ENCODE measurements at regions not wholly inside any gene's neighbourhood (a gene's known extent, or its start where the extent isn't known, plus 50 kb on each side); places are given as distances from the start of the nearest gene placed in this dataset.

DNA sequence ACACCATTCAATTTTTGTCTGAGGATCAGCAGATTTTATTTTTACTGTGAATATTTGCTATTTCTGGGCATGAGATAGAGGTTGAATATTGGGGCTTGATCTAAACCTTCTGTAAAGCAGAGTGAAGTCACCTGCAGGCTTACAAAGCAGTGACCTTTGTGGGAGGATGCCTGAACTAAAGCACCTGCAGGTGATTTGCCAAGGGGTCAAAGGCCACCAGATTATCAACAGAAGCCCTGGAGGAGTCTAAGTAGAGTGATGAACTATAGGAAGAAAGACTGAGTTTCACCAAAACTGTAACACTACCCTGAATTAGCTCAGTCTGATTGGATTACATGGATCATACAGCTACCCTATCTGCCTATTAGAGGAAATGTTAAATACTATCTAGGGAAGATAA is 144.3 kb upstream of the PRLR start:
- no peak for DNase-seq (ENCODE audit: low read depth)
- H3K9me3 ChIP-seq (ENCODE audit: control insufficient read depth, low read length) = no peaks in the 10 kb centered on the region
- no peak overlapping the region for H3K9ac ChIP-seq (ENCODE audit: low read length)
- no peaks in the 10 kb centered on the region for H3K36me3 ChIP-seq (ENCODE audit: control insufficient read depth, insufficient read depth, low read length, severe bottlenecking)
- peaks cover 4% of the 10 kb centered on the region for H3K4me1 ChIP-seq (ENCODE audit: control insufficient read depth, insufficient read depth, low read length)
- no peak overlapping the region for H3K4me3 ChIP-seq (ENCODE audit: low read length)
- peaks cover 3% of the 10 kb centered on the region for H3K27me3 ChIP-seq (replicated peaks; ENCODE audit: control insufficient read depth, insufficient read depth, low read length)

DNA sequence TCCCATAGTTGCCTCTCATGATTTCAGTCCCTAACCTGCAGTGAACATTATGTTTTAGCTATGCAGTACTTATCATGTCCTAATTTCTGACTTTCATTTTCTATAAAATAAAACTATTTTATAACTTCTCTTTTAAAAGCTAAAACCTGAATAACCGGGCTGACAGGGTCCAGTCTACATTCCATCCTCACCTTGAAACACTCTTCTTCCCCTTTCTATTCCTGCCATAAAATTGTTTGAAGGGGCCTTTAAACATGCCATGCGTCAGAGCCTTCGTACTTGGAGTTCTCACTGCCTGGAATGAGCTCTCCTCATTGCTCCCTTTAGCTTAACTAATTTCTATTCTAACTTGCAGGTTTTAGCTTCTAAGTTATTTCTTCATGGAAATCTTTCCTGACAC is 143.0 kb upstream of the PRLR start:
- Histone ChIP-seq H3K36me3 (ENCODE audit: control insufficient read depth, insufficient read depth, low read length, severe bottlenecking) (no peaks in the 10 kb centered on the region), H3K9me3 (ENCODE audit: control insufficient read depth, low read length) (no peaks in the 10 kb centered on the region)
- DNase-seq (ENCODE audit: low read depth) = no peak

DNA sequence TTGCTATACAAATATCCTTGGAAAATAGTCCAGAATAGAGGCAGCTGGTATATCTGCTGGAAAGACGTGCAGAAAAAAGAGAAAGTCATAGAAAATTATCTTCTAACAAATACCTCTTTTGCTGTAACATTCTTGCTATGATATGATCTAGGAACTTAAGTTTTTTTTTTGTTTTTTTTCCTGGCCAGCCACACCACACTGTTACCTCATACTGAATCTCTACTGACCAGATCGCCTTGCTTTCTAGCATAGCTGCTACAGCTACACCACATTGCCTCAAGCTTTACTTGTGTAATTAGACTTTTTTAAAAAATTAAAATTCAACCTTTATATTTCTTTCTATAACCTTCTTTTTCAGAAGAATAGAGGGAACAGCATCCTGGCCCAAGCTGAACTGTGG is 142.2 kb upstream of the PRLR start:
- DNase-seq (ENCODE audit: low read depth) = no peak
- H3K9ac ChIP-seq (ENCODE audit: low read length) = no peak overlapping the region
- no peaks in the 10 kb centered on the region for H3K36me3 ChIP-seq (ENCODE audit: control insufficient read depth, insufficient read depth, low read length, severe bottlenecking)
- H3K4me1 ChIP-seq (ENCODE audit: control insufficient read depth, insufficient read depth, low read length) = peaks cover 4% of the 10 kb centered on the region
- peaks cover 3% of the 10 kb centered on the region for H3K27me3 ChIP-seq (replicated peaks; ENCODE audit: control insufficient read depth, insufficient read depth, low read length)
- H3K4me3 ChIP-seq (ENCODE audit: low read length) = no peak overlapping the region
- no peaks in the 10 kb centered on the region for H3K9me3 ChIP-seq (ENCODE audit: control insufficient read depth, low read length)

More for the DNA sequence above, 143.0 kb upstream of the PRLR start:
- Histone ChIP-seq H3K9ac (ENCODE audit: low read length) (no peak overlapping the region), H3K27me3 (replicated peaks; ENCODE audit: control insufficient read depth, insufficient read depth, low read length) (peaks cover 3% of the 10 kb centered on the region), H3K4me1 (ENCODE audit: control insufficient read depth, insufficient read depth, low read length) (peaks cover 4% of the 10 kb centered on the region), H3K4me3 (ENCODE audit: low read length) (no peak overlapping the region)

DNA sequence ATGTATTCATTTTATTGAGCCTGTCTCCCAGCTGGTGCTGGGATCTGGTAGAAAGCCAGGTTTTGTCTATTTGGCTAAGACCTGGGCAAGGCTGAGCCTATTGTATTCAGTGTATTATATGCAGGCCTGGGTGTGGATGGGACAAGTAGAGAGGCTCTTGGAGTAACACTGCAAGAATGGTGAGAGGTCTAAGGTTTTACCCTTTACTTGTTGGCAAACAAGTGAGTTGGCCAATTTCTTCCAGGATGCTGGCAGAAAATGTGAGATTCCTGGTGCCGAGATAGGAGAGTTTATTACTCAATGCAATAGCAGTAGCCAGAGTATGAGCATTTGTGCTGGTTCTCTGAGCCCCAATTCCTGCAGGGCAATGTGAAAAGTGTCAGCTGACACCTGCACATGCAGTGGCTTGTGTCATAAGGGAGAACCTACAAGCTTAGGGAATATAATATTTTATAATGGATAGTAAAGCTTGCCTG is 141.7 kb upstream of the PRLR start:
- H3K4me1 ChIP-seq (ENCODE audit: control insufficient read depth, insufficient read depth, low read length) = peaks cover 4% of the 10 kb centered on the region
- H3K9me3 ChIP-seq (ENCODE audit: control insufficient read depth, low read length) = no peaks in the 10 kb centered on the region
- no peak overlapping the region for H3K4me3 ChIP-seq (ENCODE audit: low read length)
- DNase-seq (ENCODE audit: low read depth) = no peak
- peaks cover 3% of the 10 kb centered on the region for H3K27me3 ChIP-seq (replicated peaks; ENCODE audit: control insufficient read depth, insufficient read depth, low read length)
- H3K9ac ChIP-seq (ENCODE audit: low read length) = no peak overlapping the region
- H3K36me3 ChIP-seq (ENCODE audit: control insufficient read depth, insufficient read depth, low read length, severe bottlenecking) = no peaks in the 10 kb centered on the region

DNA sequence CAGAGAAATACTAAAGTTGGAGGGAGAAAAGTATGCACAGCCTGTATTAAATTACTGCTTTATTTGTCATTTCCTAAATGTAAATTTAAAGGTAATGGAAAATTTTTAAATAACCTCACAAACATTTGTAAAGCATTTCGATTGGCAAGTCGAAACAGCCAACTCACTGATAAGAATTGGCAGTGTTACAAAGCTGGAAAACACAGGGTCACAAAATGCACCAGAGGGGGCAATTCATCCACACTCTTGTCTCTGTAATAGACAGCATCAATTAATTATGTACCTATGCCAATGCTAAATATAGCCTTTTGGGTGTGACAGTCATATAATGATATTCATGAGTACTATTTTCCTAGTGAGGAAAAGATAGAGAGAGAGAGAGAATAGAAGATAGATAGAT is 140.6 kb upstream of the PRLR start:
- no peaks in the 10 kb centered on the region for H3K9me3 ChIP-seq (ENCODE audit: control insufficient read depth, low read length)
- no peaks in the 10 kb centered on the region for H3K36me3 ChIP-seq (ENCODE audit: control insufficient read depth, insufficient read depth, low read length, severe bottlenecking)
- H3K4me3 ChIP-seq (ENCODE audit: low read length) = no peak overlapping the region
- no peak overlapping the region for H3K9ac ChIP-seq (ENCODE audit: low read length)
- peaks cover 3% of the 10 kb centered on the region for H3K27me3 ChIP-seq (replicated peaks; ENCODE audit: control insufficient read depth, insufficient read depth, low read length)
- peaks cover 4% of the 10 kb centered on the region for H3K4me1 ChIP-seq (ENCODE audit: control insufficient read depth, insufficient read depth, low read length)
- no peak for DNase-seq (ENCODE audit: low read depth)

DNA sequence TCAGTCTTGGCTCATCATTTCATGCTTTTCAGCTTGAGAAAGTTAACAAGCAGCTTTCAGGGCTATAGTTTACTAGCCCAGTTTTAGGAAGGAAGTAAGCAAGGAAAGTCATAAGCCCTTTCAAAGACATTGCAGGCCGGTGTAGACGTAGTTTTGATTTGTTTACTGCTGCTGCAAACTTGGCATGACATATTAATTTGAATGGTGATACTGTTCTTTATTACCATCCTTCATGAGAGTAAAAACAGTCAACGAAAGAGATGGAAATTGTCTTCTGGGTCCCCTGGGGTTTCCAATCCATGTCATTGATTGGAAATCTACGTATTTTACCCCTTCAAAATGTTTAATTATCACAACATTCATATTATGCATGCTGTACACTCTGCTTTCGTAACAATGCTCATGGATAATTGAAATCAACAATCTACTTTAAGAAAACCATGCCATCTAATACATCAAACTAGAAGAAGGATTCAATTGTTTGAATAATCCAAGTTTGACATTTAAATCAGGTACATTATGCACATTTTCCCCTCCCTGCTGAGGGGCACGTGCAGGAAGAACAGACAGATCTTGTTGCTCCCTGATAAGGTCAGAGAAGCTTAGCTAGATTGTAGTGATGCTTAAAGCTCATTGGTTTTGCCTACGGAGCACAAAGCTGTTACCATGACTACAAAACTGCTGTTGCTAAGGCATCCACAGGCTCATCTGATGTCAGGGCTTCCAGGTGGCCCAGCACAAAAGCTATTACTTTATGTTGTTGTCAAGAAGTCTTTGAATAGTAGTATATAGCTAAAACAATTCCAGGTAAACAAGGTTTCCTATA is 139.9 kb upstream of the PRLR start:
- H3K4me1 ChIP-seq (ENCODE audit: control insufficient read depth, insufficient read depth, low read length) = peaks cover 4% of the 10 kb centered on the region
- no peak overlapping the region for H3K9ac ChIP-seq (ENCODE audit: low read length)
- peaks cover 3% of the 10 kb centered on the region for H3K27me3 ChIP-seq (replicated peaks; ENCODE audit: control insufficient read depth, insufficient read depth, low read length)
- H3K9me3 ChIP-seq (ENCODE audit: control insufficient read depth, low read length) = no peaks in the 10 kb centered on the region
- no peak for DNase-seq (ENCODE audit: low read depth)
- H3K4me3 ChIP-seq (ENCODE audit: low read length) = no peak overlapping the region
- H3K36me3 ChIP-seq (ENCODE audit: control insufficient read depth, insufficient read depth, low read length, severe bottlenecking) = no peaks in the 10 kb centered on the region

DNA sequence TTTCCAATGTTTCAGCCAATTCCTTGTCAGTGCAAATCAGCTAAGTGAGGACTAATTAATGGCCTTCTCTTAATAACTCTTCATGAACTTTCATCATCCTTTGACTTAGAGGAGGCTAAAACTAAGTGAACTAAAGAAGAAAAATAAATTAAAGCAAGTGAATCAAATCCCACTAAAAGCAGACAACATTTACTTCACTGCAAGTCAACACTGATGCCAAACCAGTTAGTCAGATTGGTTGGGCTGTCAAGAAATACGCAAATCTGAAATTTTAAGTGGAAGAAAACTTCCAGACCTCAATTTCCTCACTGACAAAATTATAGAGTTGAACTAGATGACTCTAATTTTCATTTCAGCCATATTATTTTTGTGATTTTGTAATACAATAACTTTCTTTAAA is 137.2 kb upstream of the PRLR start:
- Histone ChIP-seq H3K36me3 (ENCODE audit: control insufficient read depth, insufficient read depth, low read length, severe bottlenecking) (no peaks in the 10 kb centered on the region), H3K4me3 (ENCODE audit: low read length) (no peak overlapping the region), H3K27me3 (replicated peaks; ENCODE audit: control insufficient read depth, insufficient read depth, low read length) (no peaks in the 10 kb centered on the region), H3K4me1 (ENCODE audit: control insufficient read depth, insufficient read depth, low read length) (peaks cover 3% of the 10 kb centered on the region), H3K9ac (ENCODE audit: low read length) (no peak overlapping the region), H3K9me3 (ENCODE audit: control insufficient read depth, low read length) (no peaks in the 10 kb centered on the region)
- DNase-seq (ENCODE audit: low read depth) = no peak

DNA sequence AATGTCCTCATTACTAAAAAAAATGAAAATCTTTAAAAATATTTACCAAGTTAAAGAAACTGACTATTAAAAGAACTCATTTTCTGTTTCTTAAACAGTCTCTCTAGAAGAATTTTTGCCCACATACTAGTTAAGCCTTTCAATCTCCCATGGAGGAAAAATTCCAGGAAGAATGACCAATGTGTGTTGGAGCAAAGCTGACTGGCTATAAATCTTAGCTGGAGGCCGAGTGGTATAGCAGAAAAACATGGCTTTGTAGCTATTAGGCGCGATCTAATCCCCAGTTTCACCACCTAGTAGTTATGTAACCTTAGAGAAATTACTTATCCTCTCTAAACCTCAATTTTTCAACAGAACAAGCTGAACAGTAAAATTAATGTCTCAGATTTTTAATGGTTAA is 135.5 kb upstream of the PRLR start:
- H3K27me3 ChIP-seq (replicated peaks; ENCODE audit: control insufficient read depth, insufficient read depth, low read length) = no peaks in the 10 kb centered on the region
- DNase-seq (ENCODE audit: low read depth) = no peak
- H3K4me1 ChIP-seq (ENCODE audit: control insufficient read depth, insufficient read depth, low read length) = no peaks in the 10 kb centered on the region
- no peaks in the 10 kb centered on the region for H3K36me3 ChIP-seq (ENCODE audit: control insufficient read depth, insufficient read depth, low read length, severe bottlenecking)
- H3K9me3 ChIP-seq (ENCODE audit: control insufficient read depth, low read length) = no peaks in the 10 kb centered on the region
- no peak overlapping the region for H3K4me3 ChIP-seq (ENCODE audit: low read length)
- H3K9ac ChIP-seq (ENCODE audit: low read length) = no peak overlapping the region

DNA sequence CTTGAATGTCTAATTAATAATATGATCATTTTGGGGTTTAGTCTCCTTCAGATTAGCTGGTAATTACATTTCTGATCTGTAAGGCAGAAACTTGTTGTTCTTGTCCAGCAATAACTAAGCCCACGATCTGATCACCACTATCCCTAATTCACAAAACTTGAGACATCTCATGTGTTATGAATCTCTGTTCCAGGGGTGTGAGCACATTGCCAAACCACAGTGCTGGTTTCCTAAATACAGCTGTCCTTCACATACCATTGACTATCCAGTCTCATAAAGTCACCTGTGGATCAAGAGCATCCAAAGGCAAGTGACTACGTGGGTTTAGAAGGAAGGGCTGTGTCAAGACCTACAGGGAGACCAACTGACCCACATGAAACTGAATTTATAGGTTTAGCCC is 134.1 kb upstream of the PRLR start:
- Histone ChIP-seq H3K9me3 (ENCODE audit: control insufficient read depth, low read length) (no peaks in the 10 kb centered on the region), H3K9ac (ENCODE audit: low read length) (no peak overlapping the region), H3K4me3 (ENCODE audit: low read length) (no peak overlapping the region), H3K4me1 (ENCODE audit: control insufficient read depth, insufficient read depth, low read length) (no peaks in the 10 kb centered on the region), H3K36me3 (ENCODE audit: control insufficient read depth, insufficient read depth, low read length, severe bottlenecking) (no peaks in the 10 kb centered on the region), H3K27me3 (replicated peaks; ENCODE audit: control insufficient read depth, insufficient read depth, low read length) (peaks cover 7% of the 10 kb centered on the region)
- DNase-seq (ENCODE audit: low read depth) = no peak

DNA sequence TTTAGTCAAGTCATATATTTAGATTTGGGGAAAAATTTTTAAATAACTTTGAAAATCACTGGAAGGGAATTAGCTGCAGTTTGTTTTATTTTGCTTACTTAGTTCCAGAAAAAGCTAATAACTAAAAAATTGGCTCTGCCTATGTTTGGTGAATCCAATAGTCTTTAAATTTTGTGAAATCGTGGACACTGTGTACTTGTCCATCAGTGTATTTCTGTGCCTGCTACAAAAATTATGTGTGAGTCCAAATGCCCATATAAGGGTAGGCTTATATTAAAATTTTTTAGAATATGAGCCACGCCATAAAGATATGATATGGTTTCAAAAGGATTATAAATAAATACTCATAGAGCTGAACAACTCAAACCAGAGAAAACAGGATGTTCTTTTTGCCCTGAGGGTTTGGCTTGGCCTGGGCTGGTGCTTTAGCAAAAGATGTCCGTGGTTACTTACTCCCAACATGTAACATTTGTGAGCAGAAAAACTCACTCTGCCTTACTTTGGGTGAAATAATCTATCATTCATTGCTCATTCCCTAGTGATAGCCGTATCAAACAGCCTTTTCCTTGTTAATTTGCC is 133.2 kb upstream of the PRLR start:
- Histone ChIP-seq H3K4me1 (ENCODE audit: control insufficient read depth, insufficient read depth, low read length) (no peaks in the 10 kb centered on the region), H3K36me3 (ENCODE audit: control insufficient read depth, insufficient read depth, low read length, severe bottlenecking) (no peaks in the 10 kb centered on the region), H3K27me3 (replicated peaks; ENCODE audit: control insufficient read depth, insufficient read depth, low read length) (peaks cover 7% of the 10 kb centered on the region), H3K9me3 (ENCODE audit: control insufficient read depth, low read length) (no peaks in the 10 kb centered on the region), H3K4me3 (ENCODE audit: low read length) (no peak overlapping the region), H3K9ac (ENCODE audit: low read length) (no peak overlapping the region)
- DNase-seq (ENCODE audit: low read depth) = no peak

DNA sequence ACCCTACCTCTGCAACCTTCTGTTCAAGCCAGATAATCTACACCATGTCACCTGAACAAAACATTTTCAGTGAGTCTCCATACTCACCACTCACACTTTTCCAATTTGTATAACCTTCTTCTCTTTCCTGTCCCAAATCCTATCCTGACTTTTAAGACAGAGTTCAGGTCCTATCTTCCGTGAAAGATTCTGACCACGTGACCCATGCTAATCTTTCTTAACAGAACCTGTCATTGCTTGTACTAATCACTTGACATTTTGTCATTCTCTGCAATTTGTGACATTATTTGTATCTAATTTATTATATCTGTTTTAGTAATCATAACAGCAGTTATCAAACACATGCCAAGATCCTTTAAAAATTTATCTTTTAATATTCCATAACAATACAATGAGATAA is 132.5 kb upstream of the PRLR start:
- H3K9me3 ChIP-seq (ENCODE audit: control insufficient read depth, low read length) = no peaks in the 10 kb centered on the region
- no peak overlapping the region for H3K9ac ChIP-seq (ENCODE audit: low read length)

More for the DNA sequence above, 132.5 kb upstream of the PRLR start:
- H3K36me3 ChIP-seq (ENCODE audit: control insufficient read depth, insufficient read depth, low read length, severe bottlenecking) = no peaks in the 10 kb centered on the region
- H3K27me3 ChIP-seq (replicated peaks; ENCODE audit: control insufficient read depth, insufficient read depth, low read length) = peaks cover 7% of the 10 kb centered on the region
- H3K4me3 ChIP-seq (ENCODE audit: low read length) = no peak overlapping the region
- no peak for DNase-seq (ENCODE audit: low read depth)
- no peaks in the 10 kb centered on the region for H3K4me1 ChIP-seq (ENCODE audit: control insufficient read depth, insufficient read depth, low read length)

All from adipocyte (in vitro differentiated cells).